ENCODE measurements at regions not wholly inside any gene's neighbourhood (a gene's known extent, or its start where the extent isn't known, plus 50 kb on each side); places are given as distances from the start of the nearest gene placed in this dataset.

GRCh38 chr15:62626903-62627302 is 415.6 kb upstream of the TPM1 start:
- intact Hi-C loops (cut with micrococcal nuclease; ENCODE audit: unreplicated experiment): no loop called here
- no TSS peak for BruUV-seq (replicated peaks)
- Mint-ChIP-seq H3K9me3 (ENCODE audit: low read depth, unreplicated experiment) (no peaks in the 10 kb centered on the region), H3K36me3 (ENCODE audit: insufficient read depth, unreplicated experiment) (no peaks in the 10 kb centered on the region), H3K4me3 (ENCODE audit: low read depth, unreplicated experiment) (no peak overlapping the region), H3K27ac (ENCODE audit: unreplicated experiment) (peak overlapping the region; percentile 3), H3K4me1 (ENCODE audit: low read depth, unreplicated experiment) (peaks cover 27% of the 10 kb centered on the region), H3K27me3 (ENCODE audit: unreplicated experiment) (peaks cover 18% of the 10 kb centered on the region)
- DNase-seq: no peak
- CTCF ChIA-PET: no interaction called here
- no peak for TF ChIP-seq CTCF (IDR thresholded peaks at IDR 0.05; ENCODE audit: unreplicated experiment)

- BruUV-seq (replicated peaks): no TSS peak
- H3K36me3 Mint-ChIP-seq (ENCODE audit: insufficient read depth, unreplicated experiment): no peaks in the 10 kb centered on the region
- H3K4me1 Mint-ChIP-seq (ENCODE audit: low read depth, unreplicated experiment): peaks cover 12% of the 10 kb centered on the region
- no peak for DNase-seq
- no peaks in the 10 kb centered on the region for H3K9me3 Mint-ChIP-seq (ENCODE audit: low read depth, unreplicated experiment)
- intact Hi-C loops (cut with micrococcal nuclease; ENCODE audit: unreplicated experiment): no loop called here
- no peak overlapping the region for H3K4me3 Mint-ChIP-seq (ENCODE audit: low read depth, unreplicated experiment)
- no peak overlapping the region for H3K27ac Mint-ChIP-seq (ENCODE audit: unreplicated experiment)
- peaks cover 21% of the 10 kb centered on the region for H3K27me3 Mint-ChIP-seq (ENCODE audit: unreplicated experiment)
- CTCF ChIA-PET: no interaction called here
- no peak for TF ChIP-seq CTCF (IDR thresholded peaks at IDR 0.05; ENCODE audit: unreplicated experiment)
These were observed 411.3 kb upstream of the TPM1 start for GRCh38 chr15:62631076-62631724.

GRCh38 chr15:62636823-62637573 is 405.5 kb upstream of the TPM1 start:
- no peak for DNase-seq
- BruUV-seq (replicated peaks): no TSS peak
- Mint-ChIP-seq H3K27ac (ENCODE audit: unreplicated experiment) (no peak overlapping the region), H3K27me3 (ENCODE audit: unreplicated experiment) (peaks cover 2% of the 10 kb centered on the region), H3K9me3 (ENCODE audit: low read depth, unreplicated experiment) (no peaks in the 10 kb centered on the region), H3K4me1 (ENCODE audit: low read depth, unreplicated experiment) (peaks cover 9% of the 10 kb centered on the region), H3K36me3 (ENCODE audit: insufficient read depth, unreplicated experiment) (no peaks in the 10 kb centered on the region), H3K4me3 (ENCODE audit: low read depth, unreplicated experiment) (no peak overlapping the region)
- TF ChIP-seq CTCF (IDR thresholded peaks at IDR 0.05; ENCODE audit: unreplicated experiment): no peak
- CTCF ChIA-PET: interaction anchor here (0.7 kb wide), 2 partner anchors 106 to 353 kb away, joined by 3 to 8 read pairs; no protein-coding TSS in a partner anchor
- intact Hi-C loops (cut with micrococcal nuclease; ENCODE audit: unreplicated experiment): no loop called here

DNA sequence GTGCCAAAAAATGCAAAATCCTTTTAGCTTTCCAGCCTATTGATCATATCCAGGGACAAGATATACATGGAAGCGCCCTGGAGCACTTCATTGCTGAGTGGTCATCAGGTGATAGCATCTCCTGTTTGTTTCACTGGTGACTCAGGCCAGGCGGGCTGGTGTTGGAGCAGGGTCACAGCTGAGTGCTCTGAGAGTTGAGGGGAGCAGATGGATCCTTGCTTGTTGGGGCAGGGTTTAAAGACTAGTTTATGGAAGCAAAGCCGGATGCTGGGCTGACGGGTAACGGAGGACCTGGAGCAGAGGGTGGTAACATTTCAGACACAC is 405.0 kb upstream of the TPM1 start:
- DNase-seq: no peak
- H3K4me1 Mint-ChIP-seq (ENCODE audit: low read depth, unreplicated experiment): peaks cover 9% of the 10 kb centered on the region
- no peaks in the 10 kb centered on the region for H3K36me3 Mint-ChIP-seq (ENCODE audit: insufficient read depth, unreplicated experiment)
- no peak for TF ChIP-seq CTCF (IDR thresholded peaks at IDR 0.05; ENCODE audit: unreplicated experiment)
- no TSS peak for BruUV-seq (replicated peaks)
- H3K27me3 Mint-ChIP-seq (ENCODE audit: unreplicated experiment): no peaks in the 10 kb centered on the region
- no peaks in the 10 kb centered on the region for H3K9me3 Mint-ChIP-seq (ENCODE audit: low read depth, unreplicated experiment)
- intact Hi-C loops (cut with micrococcal nuclease; ENCODE audit: unreplicated experiment): no loop called here
- CTCF ChIA-PET: interaction anchor here (0.7 kb wide), 1 partner anchor 105 kb away, joined by 3 read pairs; no protein-coding TSS in a partner anchor
- no peak overlapping the region for H3K4me3 Mint-ChIP-seq (ENCODE audit: low read depth, unreplicated experiment)
- no peak overlapping the region for H3K27ac Mint-ChIP-seq (ENCODE audit: unreplicated experiment)

Measured in Calu3 (cell line).